ENCODE measurements at regions not wholly inside any gene's neighbourhood (a gene's known extent, or its start where the extent isn't known, plus 50 kb on each side); places are given as distances from the start of the nearest gene placed in this dataset.

DNA sequence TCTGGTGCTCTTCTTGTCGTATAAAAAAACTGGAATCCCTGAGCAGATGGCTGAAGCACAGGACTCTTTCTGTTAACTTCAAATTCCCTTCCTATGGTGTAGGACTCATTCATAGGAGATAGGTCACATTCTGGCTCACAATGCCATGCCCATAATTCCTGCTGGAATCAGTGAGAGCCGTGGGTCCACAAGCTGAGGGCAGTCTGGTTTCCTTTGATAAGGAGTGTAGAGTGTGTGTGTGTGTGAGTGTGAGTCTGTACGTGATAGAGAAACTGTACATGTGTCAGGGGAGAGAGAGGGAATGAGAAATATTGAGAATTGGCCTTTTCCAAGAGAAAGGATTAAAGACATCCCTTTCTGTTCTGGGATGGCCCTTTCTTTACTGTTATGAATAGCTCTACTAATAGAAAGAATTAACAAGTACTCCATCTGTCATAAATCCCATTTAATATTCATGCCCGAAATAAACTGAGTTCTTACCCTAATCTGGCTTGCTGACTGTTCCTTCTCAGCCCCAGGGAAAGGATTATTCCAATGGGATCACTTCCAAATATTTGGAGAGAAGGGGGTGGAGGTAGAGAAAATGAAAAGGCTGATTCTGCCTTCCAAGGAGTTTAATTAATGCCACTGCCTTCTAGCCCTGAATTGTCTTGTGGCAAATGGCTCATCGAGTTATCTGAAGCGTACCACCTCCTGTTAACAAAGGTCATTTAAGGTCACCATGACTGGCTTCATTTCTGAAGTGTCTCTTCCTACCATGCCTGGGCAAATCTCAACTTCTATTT lies 79.0 kb downstream of the TMX1 start:
- TF ChIP-seq ARNT (IDR thresholded peaks at IDR 0.05) = no peak
- no peak for TF ChIP-seq L3MBTL2 (conservative IDR thresholded peaks at IDR 0.05)
- no peak for TF ChIP-seq HDGF (IDR thresholded peaks at IDR 0.05; ENCODE audit: borderline replicate concordance)
- no peak for TF ChIP-seq FOXM1 (IDR thresholded peaks at IDR 0.05; ENCODE audit: borderline replicate concordance)
- TF ChIP-seq BHLHE40 (IDR thresholded peaks at IDR 0.05; ENCODE audit: borderline replicate concordance) = no peak
- TF ChIP-seq SUZ12 (IDR thresholded peaks at IDR 0.05) = no peak
- no peak for TF ChIP-seq ZNF384 (IDR thresholded peaks at IDR 0.05)
- CTCF ChIA-PET = no interaction called here
- no peak for DNase-seq (ENCODE audit: extremely low spot score)
- POLR2A ChIA-PET = no interaction called here

DNA sequence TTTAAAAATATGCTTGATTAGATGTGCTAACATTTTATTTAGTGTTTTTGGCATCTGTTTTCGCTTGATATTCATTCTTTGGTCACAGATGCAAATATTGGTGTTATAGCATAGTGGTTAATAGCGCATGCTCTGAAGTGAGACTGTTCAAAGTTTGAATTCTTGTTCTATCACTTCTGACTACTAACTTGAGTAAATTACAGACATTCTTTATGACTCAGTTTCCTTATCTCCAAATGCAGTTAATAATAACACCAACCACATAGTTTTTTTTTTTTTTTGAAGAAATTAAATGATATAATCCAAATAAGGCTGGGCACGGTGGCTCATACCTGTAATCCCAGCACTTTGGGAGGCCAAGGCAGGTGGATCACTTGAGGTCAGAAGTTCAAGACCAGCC lies 81.0 kb downstream of the TMX1 start:
- ChIA-PET POLR2A (no interaction called here), CTCF (no interaction called here)

DNA sequence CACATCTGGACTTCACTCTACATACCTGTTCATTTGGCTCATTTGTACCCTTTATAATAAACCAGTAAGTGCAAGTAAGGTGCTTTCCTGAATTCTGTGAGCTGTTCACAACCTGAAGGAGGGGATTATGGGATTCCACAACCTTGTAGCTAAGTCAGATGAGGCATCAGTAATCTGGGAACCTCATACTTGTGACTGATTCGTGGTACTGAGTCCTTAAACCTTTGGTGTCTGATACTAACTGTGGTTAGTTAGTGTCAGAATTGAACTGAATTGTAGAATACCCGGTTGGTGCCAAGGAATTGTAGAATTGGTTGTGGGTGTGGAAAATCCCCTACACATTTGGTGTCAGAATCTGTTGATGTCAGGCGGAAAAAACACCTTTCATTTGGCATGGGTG lies 83.4 kb downstream of the TMX1 start:
- no peak for TF ChIP-seq ELF4 (IDR thresholded peaks at IDR 0.05)
- TF ChIP-seq NFRKB (IDR thresholded peaks at IDR 0.05) = no peak
- TF ChIP-seq TARDBP (IDR thresholded peaks at IDR 0.05) = no peak
- no peak for TF ChIP-seq CTBP1 (IDR thresholded peaks at IDR 0.05; ENCODE audit: borderline replicate concordance)
- no peak for TF ChIP-seq FOXK2 (IDR thresholded peaks at IDR 0.05)
- TF ChIP-seq SUZ12 (IDR thresholded peaks at IDR 0.05) = no peak

More for the DNA sequence above, 81.0 kb downstream of the TMX1 start:
- TF ChIP-seq HDGF (IDR thresholded peaks at IDR 0.05; ENCODE audit: borderline replicate concordance) = no peak
- no peak for DNase-seq (ENCODE audit: extremely low spot score)

DNA sequence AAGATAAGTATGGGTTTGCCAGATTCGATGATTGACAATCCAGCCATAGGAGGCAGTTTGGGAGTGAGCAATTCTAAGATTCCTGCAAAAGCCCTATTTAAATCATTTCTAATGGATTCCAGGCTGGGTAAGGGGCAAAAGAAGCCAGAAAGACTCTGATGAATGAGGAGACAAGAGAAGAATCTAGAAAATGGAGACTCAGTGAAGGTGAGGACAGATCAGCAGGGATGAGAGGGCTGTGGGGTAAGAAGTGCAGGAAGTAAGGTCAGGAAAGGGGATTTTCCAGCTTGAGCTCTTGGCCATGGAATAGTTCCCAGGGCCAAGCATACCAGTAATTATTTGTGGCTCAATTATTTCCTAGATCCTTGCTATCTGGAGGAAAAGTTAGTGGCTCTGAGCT lies 87.3 kb downstream of the TMX1 start:
- POLR2A ChIA-PET = no interaction called here
- DNase-seq (ENCODE audit: extremely low spot score) = no peak
- CTCF ChIA-PET = interaction anchor here (1.2 kb wide), 1 partner anchor 17 kb away, joined by 3 read pairs; no protein-coding TSS in a partner anchor
- TF ChIP-seq ZNF384 (IDR thresholded peaks at IDR 0.05) (no peak), LEF1 (IDR thresholded peaks at IDR 0.05; ENCODE audit: borderline replicate concordance) (no peak), SUZ12 (IDR thresholded peaks at IDR 0.05) (no peak), TARDBP (IDR thresholded peaks at IDR 0.05) (no peak), SP1 (IDR thresholded peaks at IDR 0.05) (no peak), FOXK2 (IDR thresholded peaks at IDR 0.05) (no peak), NFRKB (IDR thresholded peaks at IDR 0.05) (no peak), HDGF (IDR thresholded peaks at IDR 0.05; ENCODE audit: borderline replicate concordance) (no peak), FOXA1 (IDR thresholded peaks at IDR 0.05) (no peak), L3MBTL2 (conservative IDR thresholded peaks at IDR 0.05) (no peak), ELF4 (IDR thresholded peaks at IDR 0.05) (no peak), BHLHE40 (IDR thresholded peaks at IDR 0.05; ENCODE audit: borderline replicate concordance) (no peak), FOXM1 (IDR thresholded peaks at IDR 0.05; ENCODE audit: borderline replicate concordance) (no peak), ARNT (IDR thresholded peaks at IDR 0.05) (no peak), CTBP1 (IDR thresholded peaks at IDR 0.05; ENCODE audit: borderline replicate concordance) (no peak)
- TF ChIP-seq, protein P1, sequence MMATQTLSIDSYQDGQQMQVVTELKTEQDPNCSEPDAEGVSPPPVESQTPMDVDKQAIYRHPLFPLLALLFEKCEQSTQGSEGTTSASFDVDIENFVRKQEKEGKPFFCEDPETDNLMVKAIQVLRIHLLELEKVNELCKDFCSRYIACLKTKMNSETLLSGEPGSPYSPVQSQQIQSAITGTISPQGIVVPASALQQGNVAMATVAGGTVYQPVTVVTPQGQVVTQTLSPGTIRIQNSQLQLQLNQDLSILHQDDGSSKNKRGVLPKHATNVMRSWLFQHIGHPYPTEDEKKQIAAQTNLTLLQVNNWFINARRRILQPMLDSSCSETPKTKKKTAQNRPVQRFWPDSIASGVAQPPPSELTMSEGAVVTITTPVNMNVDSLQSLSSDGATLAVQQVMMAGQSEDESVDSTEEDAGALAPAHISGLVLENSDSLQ (IDR thresholded peaks at IDR 0.05) = no peak

More for the DNA sequence above, 83.4 kb downstream of the TMX1 start:
- no peak for DNase-seq (ENCODE audit: extremely low spot score)
- POLR2A ChIA-PET = no interaction called here
- CTCF ChIA-PET = no interaction called here

DNA sequence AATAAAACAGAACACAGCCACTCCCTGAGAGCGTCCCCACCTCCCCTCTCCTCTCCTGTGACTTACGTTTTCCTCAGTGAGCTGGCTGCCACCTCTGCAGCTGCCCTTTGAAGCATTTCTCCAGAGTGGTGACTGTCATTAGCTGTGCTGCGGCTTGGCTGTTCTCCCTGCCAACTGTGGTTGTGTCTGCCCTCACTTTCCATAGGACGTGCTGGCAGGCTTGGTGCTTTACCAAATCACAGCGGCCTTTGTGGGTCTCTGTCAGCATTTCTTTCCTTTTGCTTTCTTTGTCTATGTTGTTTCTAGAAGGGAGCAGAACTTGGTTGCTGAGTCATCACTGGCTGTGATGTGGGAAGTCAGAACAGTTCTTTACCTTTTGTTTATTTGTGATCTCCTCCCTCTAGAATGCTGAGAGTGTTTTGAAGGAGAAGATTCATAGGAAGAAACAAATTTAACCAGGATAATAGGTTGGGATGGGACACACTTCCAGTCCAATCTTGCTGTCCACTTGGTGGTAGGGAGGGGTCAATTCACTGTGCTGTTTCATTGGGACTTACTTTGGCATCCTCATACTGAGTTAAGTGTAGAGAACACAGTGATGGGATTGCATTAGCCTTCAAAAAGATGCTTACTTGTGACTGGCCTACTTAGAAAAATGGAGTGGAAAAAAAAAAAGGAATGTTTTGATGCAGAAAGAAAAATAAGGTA lies 88.2 kb downstream of the TMX1 start:
- POLR2A ChIA-PET = no interaction called here

DNA sequence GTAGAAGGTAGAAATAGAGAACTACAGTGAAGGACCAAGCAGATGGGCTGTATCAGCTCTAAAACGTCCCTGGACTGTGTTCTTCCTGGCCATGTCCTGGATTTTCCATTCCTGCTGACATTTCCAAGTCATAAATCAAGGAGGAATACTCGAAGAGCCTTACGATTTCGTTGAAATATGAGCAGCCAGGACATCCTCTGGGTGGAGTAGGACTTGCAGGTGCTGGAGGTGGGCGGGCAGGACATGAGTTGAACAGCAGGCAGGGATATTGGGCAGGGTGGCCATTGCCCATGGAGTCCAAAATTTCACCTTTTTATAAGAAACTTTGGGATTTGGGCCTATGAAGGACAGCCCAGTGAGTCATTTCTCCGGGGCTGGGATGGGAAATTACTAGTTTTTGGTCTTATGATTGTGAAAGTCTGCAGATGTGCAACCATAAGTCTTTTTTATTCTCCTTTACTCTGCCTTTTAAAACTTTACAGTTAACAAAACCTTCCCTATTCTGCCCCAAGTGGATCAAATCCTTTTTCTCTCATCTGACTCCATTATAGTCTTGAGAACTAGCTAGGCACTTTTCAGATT lies 88.8 kb downstream of the TMX1 start:
- TF ChIP-seq SP1 (IDR thresholded peaks at IDR 0.05) (no peak), FOXK2 (IDR thresholded peaks at IDR 0.05) (no peak), FOXM1 (IDR thresholded peaks at IDR 0.05; ENCODE audit: borderline replicate concordance) (no peak), SUZ12 (IDR thresholded peaks at IDR 0.05) (no peak), L3MBTL2 (conservative IDR thresholded peaks at IDR 0.05) (no peak), CTBP1 (IDR thresholded peaks at IDR 0.05; ENCODE audit: borderline replicate concordance) (no peak), ELF4 (IDR thresholded peaks at IDR 0.05) (no peak)
- TF ChIP-seq, protein P1 (IDR thresholded peaks at IDR 0.05) = peak; percentile 50
- POLR2A ChIA-PET = no interaction called here
- no peak for DNase-seq (ENCODE audit: extremely low spot score)
- CTCF ChIA-PET = no interaction called here

More for the DNA sequence above, 88.2 kb downstream of the TMX1 start:
- no peak for DNase-seq (ENCODE audit: extremely low spot score)
- TF ChIP-seq ZNF384 (IDR thresholded peaks at IDR 0.05) = no peak
- no peak for TF ChIP-seq BHLHE40 (IDR thresholded peaks at IDR 0.05; ENCODE audit: borderline replicate concordance)
- no peak for TF ChIP-seq SP1 (IDR thresholded peaks at IDR 0.05)
- no peak for TF ChIP-seq LEF1 (IDR thresholded peaks at IDR 0.05; ENCODE audit: borderline replicate concordance)
- TF ChIP-seq CTBP1 (IDR thresholded peaks at IDR 0.05; ENCODE audit: borderline replicate concordance) = no peak
- TF ChIP-seq, protein P1 (IDR thresholded peaks at IDR 0.05) = no peak
- TF ChIP-seq FOXM1 (IDR thresholded peaks at IDR 0.05; ENCODE audit: borderline replicate concordance) = no peak
- TF ChIP-seq FOXK2 (IDR thresholded peaks at IDR 0.05) = no peak
- TF ChIP-seq ELF4 (IDR thresholded peaks at IDR 0.05) = no peak
- TF ChIP-seq HDGF (IDR thresholded peaks at IDR 0.05; ENCODE audit: borderline replicate concordance) = no peak
- TF ChIP-seq L3MBTL2 (conservative IDR thresholded peaks at IDR 0.05) = no peak
- no peak for TF ChIP-seq FOXA1 (IDR thresholded peaks at IDR 0.05)
- TF ChIP-seq NFRKB (IDR thresholded peaks at IDR 0.05) = no peak
- no peak for TF ChIP-seq ARNT (IDR thresholded peaks at IDR 0.05)
- TF ChIP-seq TARDBP (IDR thresholded peaks at IDR 0.05) = no peak
- no peak for TF ChIP-seq SUZ12 (IDR thresholded peaks at IDR 0.05)
- CTCF ChIA-PET = interaction anchor here (1.2 kb wide), 1 partner anchor 18 kb away, joined by 3 read pairs; no protein-coding TSS in a partner anchor

Data from HEK293T (cell line).